ENCODE measurements at regions not wholly inside any gene's neighbourhood (a gene's known extent, or its start where the extent isn't known, plus 50 kb on each side); places are given as distances from the start of the nearest gene placed in this dataset.

DNA sequence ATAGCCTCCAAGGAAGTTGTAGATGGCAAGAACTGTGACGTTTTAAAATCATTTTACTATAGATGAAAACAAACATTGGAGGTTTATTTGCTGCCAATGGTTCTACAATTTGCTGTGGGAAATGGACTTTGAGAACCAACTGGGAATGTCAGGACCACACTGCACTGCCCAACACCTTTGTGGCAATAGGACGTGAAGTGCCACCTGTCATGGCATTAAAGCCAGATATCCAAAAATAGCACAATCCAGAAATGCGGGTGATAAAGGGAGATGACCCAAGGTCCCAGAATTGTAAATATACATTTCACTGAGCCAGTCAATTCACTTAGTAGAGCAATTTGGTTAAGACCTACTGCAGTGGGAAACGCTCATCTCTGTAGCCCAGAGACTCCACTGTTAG is 116.4 kb downstream of the MPP7 start:
- TF ChIP-seq, protein P1, sequence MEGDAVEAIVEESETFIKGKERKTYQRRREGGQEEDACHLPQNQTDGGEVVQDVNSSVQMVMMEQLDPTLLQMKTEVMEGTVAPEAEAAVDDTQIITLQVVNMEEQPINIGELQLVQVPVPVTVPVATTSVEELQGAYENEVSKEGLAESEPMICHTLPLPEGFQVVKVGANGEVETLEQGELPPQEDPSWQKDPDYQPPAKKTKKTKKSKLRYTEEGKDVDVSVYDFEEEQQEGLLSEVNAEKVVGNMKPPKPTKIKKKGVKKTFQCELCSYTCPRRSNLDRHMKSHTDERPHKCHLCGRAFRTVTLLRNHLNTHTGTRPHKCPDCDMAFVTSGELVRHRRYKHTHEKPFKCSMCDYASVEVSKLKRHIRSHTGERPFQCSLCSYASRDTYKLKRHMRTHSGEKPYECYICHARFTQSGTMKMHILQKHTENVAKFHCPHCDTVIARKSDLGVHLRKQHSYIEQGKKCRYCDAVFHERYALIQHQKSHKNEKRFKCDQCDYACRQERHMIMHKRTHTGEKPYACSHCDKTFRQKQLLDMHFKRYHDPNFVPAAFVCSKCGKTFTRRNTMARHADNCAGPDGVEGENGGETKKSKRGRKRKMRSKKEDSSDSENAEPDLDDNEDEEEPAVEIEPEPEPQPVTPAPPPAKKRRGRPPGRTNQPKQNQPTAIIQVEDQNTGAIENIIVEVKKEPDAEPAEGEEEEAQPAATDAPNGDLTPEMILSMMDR (IDR thresholded peaks at IDR 0.05; ENCODE audit: insufficient read depth, low read length, missing control alignments): no peak
- ChIA-PET POLR2A (no interaction called here), CTCF (interaction anchor here (1.2 kb wide), 1 partner anchor 54 kb away, joined by 3 read pairs; no protein-coding TSS in a partner anchor)
- DNase-seq (ENCODE audit: low read depth, low spot score): no peak
- H3K4me3 ChIP-seq (ENCODE audit: low read depth, low read length): no peak overlapping the region

DNA sequence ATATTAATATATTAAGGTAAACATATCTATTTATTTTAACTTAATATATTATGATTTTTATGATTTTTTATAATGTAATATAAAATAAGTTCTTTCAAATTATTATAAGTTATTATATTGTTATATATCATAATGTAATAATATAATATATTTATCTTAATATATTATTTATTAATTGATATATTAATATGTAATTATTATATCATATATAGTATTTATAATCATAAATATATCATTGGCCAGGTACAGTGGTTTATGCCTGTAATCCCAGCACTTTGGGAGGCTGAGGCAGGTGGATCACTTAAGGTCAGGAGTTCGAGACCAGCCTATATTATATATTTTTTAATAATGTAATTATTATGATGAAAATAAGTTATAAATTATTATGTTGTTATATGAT is 118.1 kb downstream of the MPP7 start:
- DNase-seq (ENCODE audit: low read depth, low spot score): no peak
- H3K4me3 ChIP-seq (ENCODE audit: low read depth, low read length): no peak overlapping the region
- ChIA-PET POLR2A (no interaction called here), CTCF (no interaction called here)
- TF ChIP-seq, protein P1 (IDR thresholded peaks at IDR 0.05; ENCODE audit: insufficient read depth, low read length, missing control alignments): no peak

DNA sequence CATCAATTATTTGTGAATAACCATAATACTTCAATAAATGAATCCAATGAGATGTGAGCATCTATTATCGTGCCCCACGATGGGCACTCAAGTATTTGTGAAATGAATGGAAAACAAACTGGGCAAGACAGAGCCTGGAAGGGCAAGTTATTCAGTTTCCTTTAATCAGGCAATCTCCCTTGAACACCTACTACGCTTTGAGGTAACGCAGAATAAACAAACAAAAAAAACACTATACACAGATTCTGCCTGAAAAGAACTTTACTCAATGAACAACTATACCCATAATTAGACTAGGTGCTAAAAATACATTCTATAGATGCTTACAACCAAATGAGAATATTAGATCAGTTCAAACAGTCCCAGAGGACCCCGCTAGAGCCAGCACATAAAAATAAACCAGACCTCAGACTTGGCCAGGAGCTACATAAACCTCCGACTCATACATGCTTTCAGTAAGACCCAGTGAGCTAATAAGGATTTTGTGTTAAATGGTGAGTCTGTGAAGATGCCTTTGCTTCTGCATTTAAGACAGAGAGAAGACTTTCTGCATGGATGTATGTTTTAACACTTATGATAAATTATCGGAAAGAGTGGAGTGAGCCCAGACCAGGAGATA is 121.3 kb downstream of the MPP7 start:
- CTCF ChIA-PET: interaction anchor here (1.0 to 1.8 kb wide), 4 partner anchors 13 to 440 kb away, joined by 3 to 8 read pairs (median 4); no protein-coding TSS in a partner anchor
- POLR2A ChIA-PET: no interaction called here
- TF ChIP-seq, protein P1 (IDR thresholded peaks at IDR 0.05; ENCODE audit: insufficient read depth, low read length, missing control alignments): no peak
- no peak for DNase-seq (ENCODE audit: low read depth, low spot score)
- no peak overlapping the region for H3K4me3 ChIP-seq (ENCODE audit: low read depth, low read length)

DNA sequence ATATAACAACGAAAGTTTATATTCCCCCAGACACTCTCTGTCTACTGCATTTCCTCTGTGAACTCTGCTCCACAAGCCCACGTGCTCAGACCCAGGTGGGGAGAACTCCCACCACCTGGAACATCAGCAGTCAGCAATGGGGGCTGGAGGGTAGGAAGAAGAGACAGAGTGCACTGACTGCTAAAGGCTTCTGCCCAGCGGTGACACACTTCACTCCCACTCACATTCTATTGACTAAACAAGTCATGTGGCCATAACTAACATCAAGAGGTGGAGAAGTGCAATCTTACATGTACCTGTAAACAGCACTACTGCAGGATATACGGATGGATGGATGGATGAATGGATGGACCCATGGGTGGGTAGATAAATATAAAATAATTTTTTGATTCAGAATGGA is 122.2 kb downstream of the MPP7 start:
- ChIA-PET POLR2A (no interaction called here), CTCF (interaction anchor here (1.0 to 1.8 kb wide), 4 partner anchors 12 to 439 kb away, joined by 3 to 8 read pairs (median 4); no protein-coding TSS in a partner anchor)
- TF ChIP-seq, protein P1 (IDR thresholded peaks at IDR 0.05; ENCODE audit: insufficient read depth, low read length, missing control alignments): no peak
- H3K4me3 ChIP-seq (ENCODE audit: low read depth, low read length): no peak overlapping the region
- no peak for DNase-seq (ENCODE audit: low read depth, low spot score)

DNA sequence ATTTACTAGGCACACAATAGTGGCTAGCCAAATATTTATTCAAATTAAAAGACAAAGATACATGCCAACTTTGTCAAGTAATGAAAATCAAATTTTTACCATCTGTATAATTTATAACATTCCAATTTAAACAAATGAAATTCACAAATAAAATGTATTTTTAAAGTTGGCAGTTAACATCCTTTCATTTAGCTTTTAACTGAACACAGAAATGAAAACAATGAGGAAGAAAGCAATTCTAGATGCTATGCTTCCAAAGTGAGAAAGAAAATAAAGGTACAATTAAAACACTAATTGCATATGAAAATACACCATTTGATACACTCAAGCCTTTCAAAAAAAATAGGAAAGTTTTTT is 123.1 kb downstream of the MPP7 start:
- CTCF ChIA-PET: interaction anchor here (0.7 to 3.4 kb wide), 27 partner anchors 9 to 811 kb away, joined by 3 to 27 read pairs (median 4); no protein-coding TSS in a partner anchor
- POLR2A ChIA-PET: interaction anchor here (0.5 kb wide), 1 partner anchor 626 kb away, joined by 3 read pairs; no protein-coding TSS in a partner anchor
- TF ChIP-seq, protein P1 (IDR thresholded peaks at IDR 0.05; ENCODE audit: insufficient read depth, low read length, missing control alignments): no peak
- no peak for DNase-seq (ENCODE audit: low read depth, low spot score)
- H3K4me3 ChIP-seq (ENCODE audit: low read depth, low read length): no peak overlapping the region

DNA sequence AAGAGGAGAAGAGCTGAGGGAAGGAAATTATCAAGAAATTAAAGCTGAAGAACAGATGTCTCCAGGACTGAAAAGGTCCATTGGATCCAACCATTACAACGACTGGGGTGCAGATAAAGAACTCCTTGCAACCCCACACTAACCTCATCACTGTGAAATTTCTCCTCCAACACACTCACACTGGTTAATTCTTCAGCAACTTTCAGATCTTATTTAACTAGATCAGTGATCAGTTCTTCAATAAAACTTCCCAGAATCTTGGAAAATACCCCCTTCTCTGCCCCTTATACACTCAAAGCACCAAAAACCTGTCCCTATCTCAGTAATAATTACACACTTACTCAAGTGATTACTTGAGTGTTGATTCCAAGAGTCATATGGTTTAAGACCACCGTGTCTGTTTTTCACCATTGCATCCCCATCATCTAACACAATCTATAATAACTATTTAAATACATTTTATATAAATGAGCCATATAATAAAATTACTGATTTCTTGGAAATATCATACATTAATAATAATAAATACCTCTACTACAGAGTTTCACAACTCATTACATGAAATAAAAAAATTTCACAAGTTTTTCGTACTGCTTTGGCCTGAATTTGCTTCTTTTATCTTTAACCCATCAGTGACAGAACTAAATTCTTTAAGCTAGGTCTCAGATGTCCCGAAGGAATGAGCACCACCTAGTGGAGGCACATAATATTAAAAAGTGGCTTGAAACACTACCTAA is 123.7 kb downstream of the MPP7 start:
- no peak overlapping the region for H3K4me3 ChIP-seq (ENCODE audit: low read depth, low read length)
- POLR2A ChIA-PET: interaction anchor here (0.5 kb wide), 1 partner anchor 626 kb away, joined by 3 read pairs; no protein-coding TSS in a partner anchor
- CTCF ChIA-PET: interaction anchor here (0.7 to 3.4 kb wide), 30 partner anchors 9 to 810 kb away, joined by 3 to 27 read pairs (median 4); no protein-coding TSS in a partner anchor
- DNase-seq (ENCODE audit: low read depth, low spot score): no peak
- TF ChIP-seq, protein P1 (IDR thresholded peaks at IDR 0.05; ENCODE audit: insufficient read depth, low read length, missing control alignments): peak; percentile 30
